WTC11 (cell line): ENCODE measurements at regions not wholly inside any gene's neighbourhood (a gene's known extent, or its start where the extent isn't known, plus 50 kb on each side); places are given as distances from the start of the nearest gene placed in this dataset.

Experiments
- CREM ChIP-seq: sonication (generic); formaldehyde crosslinking; IDR thresholded peaks from 2 replicates; pipeline ENCODE4 v1.8.1; 2022; ENCODE audit warnings: mild to moderate bottlenecking, missing genetic modification reagents, moderate library complexity
- SP1 ChIP-seq: sonication (generic); formaldehyde crosslinking; conservative IDR thresholded peaks from 2 replicates; pipeline ENCODE4 v1.8.1; 2022; ENCODE audit warnings: missing genetic modification reagents
- TF ChIP-seq, protein P1 (sequence below): sonication (generic); formaldehyde crosslinking; IDR thresholded peaks from 2 replicates; pipeline ENCODE4 v1.8.1; 2023; ENCODE audit warnings: mild to moderate bottlenecking, missing genetic modification reagents, borderline replicate concordance

DNA sequence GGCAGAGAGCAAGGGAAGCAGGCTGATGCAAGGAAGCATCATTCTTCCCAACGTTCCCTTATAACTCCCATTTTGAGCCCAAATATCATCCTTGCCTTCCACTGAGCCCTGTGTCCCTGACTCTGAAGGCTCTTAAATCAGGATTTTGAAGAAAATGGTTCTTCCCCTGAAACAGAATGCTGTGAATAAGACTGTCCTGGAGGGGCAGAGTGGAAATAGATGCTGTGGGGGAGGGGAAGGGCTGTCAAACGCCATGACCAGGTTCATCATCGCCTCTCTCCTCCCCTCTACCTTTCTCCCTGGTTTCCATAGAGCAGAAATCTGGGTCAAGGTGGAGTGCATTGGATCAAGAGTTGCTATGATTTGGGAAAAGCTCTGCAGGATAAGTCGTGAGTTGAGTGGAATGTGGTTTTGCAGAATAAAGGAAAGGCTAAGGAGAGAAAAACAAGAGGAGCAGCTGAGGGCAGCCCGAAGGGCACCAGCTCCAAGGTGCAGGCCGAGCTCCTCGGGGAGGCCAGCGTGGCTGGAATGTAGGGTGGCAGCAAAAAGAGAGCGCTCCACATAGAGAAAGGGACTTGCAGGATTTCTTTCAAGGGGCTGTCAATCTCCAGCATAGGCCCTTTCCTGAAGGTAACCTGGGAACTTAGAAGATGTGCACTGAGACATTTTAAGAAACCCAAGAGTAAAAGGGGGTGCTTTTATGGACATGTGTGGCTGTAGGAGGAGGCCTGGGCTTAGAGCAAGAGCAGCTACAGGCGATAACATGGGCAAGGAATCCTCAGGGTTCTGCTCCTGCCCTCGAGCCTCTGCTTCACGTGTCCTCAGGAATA is 120.8 kb upstream of the CDYL start:
- TF ChIP-seq SP1 (no peak), CREM (CRISPR knock-in tag) (no peak)
- TF ChIP-seq, protein P1, sequence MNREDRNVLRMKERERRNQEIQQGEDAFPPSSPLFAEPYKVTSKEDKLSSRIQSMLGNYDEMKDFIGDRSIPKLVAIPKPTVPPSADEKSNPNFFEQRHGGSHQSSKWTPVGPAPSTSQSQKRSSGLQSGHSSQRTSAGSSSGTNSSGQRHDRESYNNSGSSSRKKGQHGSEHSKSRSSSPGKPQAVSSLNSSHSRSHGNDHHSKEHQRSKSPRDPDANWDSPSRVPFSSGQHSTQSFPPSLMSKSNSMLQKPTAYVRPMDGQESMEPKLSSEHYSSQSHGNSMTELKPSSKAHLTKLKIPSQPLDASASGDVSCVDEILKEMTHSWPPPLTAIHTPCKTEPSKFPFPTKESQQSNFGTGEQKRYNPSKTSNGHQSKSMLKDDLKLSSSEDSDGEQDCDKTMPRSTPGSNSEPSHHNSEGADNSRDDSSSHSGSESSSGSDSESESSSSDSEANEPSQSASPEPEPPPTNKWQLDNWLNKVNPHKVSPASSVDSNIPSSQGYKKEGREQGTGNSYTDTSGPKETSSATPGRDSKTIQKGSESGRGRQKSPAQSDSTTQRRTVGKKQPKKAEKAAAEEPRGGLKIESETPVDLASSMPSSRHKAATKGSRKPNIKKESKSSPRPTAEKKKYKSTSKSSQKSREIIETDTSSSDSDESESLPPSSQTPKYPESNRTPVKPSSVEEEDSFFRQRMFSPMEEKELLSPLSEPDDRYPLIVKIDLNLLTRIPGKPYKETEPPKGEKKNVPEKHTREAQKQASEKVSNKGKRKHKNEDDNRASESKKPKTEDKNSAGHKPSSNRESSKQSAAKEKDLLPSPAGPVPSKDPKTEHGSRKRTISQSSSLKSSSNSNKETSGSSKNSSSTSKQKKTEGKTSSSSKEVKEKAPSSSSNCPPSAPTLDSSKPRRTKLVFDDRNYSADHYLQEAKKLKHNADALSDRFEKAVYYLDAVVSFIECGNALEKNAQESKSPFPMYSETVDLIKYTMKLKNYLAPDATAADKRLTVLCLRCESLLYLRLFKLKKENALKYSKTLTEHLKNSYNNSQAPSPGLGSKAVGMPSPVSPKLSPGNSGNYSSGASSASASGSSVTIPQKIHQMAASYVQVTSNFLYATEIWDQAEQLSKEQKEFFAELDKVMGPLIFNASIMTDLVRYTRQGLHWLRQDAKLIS (CRISPR knock-in tag), result no peak
